ENCODE measurements at regions not wholly inside any gene's neighbourhood (a gene's known extent, or its start where the extent isn't known, plus 50 kb on each side); places are given as distances from the start of the nearest gene placed in this dataset.

GRCh38 chr2:11998218-11998617 lies 251.8 kb downstream of the LPIN1 start:
- TF ChIP-seq CTCF (IDR thresholded peaks at IDR 0.05; ENCODE audit: low read depth, low read length) (no peak), EZH2phosphoT487 (IDR thresholded peaks at IDR 0.05; ENCODE audit: low read depth) (no peak)
